Fibroblast of skin of abdomen (primary cell): ENCODE measurements at regions not wholly inside any gene's neighbourhood (a gene's known extent, or its start where the extent isn't known, plus 50 kb on each side); places are given as distances from the start of the nearest gene placed in this dataset.
"Not testable (repeated sequence)": the region's sequence is repeated elsewhere in the genome, so short reads cannot be mapped to it uniquely, and the experiment has no call there.

Experiments used
- DNase-seq: peaks from one replicate; pipeline ENCODE4 v3.0.0-alpha.2; 2013

DNA sequence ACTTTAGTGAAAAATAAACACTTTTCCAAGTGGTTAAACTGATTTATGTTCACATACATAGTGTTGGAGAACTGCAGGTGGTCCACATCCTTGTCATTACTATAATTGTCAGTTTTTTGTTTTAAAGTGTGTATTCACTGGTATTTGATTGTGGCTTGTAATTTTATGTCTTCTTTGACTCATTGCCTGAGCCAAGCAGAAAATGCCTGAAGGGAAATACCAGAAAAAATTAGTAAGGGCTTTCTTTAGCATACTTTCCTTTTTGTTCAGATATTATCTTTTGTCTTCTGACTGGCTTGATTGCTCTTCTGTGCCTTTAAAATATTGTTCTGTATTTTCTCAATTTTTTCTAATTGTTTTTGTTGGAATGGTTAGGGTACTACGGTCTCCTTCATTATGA, 981.3 kb downstream of the C4orf33 start:
- peak; percentile 13 for DNase-seq

- DNase-seq: not testable (repeated sequence)
These were observed 983.1 kb downstream of the C4orf33 start for GRCh38 chr4:130079027-130079426.

DNA sequence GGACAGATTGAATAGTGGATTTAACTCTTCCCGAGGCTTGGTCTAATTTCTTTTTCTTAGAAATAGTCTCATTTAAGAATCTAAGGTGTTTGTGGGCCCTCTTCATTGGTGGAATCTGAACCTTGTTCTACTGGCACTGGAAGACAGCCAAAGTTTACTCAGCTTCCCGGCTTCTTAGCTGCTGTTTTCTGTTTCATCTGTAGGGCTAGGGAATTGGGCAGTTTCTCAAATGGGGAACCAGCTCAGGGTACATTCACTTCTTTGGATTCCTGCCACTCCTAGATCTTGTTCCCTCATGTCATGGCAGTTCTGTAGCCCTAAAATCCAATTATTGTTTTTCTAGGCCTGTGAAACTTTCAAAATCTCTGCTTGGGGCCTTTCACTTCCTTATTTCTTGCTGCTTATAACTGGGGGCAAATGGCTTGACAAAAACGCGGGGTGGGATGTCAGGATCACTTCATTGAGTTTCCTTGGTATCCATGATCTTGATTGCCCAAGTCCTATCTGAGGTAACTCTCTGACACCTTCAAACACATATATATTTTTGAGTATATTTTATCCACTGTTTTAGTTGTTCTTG, 985.0 kb downstream of the C4orf33 start:
- no peak for DNase-seq

DNA sequence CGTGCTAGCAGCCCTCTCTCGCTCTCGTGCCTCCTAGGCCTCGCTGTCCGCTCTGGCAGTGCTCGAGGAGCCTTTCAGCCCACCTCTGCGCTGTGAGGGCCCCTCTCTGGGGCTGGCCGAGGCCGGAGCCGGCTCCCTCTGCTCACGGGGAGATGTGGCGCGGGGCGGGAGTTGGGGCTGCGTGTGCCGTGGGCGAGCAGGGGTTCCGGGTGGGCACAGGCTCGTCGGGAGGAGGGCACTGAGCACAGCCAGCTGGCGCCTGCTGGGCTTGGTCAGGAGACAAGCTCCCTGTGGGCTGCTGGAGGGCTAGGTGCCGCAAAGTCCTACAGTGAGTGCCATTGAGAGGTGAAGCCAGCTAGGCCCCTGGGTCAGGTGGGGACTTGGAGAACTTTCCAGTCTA, 994.5 kb downstream of the C4orf33 start:
- DNase-seq: no peak

DNA sequence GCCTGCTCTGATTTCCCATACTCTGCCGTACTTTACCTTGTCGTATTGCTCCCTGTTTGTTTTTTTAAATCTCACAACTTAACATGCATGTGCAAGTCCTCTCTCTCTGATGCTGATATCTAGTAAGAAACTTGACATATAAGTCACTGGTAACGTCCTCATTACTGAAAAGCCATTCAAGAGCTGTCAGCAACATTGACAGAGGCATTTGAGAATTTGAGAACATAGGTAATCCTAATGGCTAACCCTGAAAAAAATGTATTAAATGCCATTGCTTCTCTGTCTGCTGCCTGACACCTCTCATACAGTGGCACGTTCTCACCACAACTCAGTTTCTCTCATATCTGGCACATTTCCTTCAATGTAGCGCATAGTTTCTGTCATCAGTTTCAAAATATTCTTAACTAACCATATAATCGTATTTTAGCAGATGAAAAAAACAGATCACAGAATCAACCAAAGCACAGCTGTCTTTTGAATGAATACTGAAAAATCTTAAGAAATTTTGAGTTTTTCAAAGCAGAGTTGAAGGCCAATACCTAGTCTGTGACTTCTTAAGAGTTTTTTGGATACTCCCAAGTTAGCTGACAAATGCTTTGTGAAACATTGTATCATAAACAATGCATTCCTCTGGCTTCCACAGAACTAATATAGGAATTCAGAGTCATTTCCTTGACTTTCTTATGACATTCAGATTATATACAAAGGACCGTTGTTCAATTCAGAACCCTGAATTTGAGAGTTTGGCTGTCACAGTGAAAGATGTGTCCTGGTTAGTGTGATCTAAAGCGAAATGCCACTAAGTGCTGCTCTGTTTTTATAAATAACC, 996.4 kb downstream of the C4orf33 start:
- DNase-seq: no peak

DNA sequence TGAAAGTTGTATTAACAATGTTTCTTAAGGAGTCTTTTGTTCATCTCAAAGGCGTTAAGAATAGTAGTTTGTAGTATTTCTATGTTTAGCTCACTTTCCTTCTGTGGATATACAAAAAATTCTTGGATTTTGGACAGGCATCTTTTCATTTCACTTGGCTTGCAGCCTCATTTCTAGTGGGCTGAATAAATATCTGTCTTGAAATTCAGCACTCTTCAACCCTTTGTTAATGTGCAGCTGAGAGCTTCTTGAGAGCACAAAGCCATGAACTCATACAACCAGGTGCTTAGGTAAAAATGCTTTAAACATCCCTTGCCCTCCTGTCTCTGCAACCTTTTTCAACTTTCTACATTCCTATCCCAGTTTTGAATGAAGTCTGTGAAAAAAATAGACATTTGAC, 1003.2 kb downstream of the C4orf33 start:
- DNase-seq: no peak

- no peak for DNase-seq
These were observed 1014.2 kb downstream of the C4orf33 start for GRCh38 chr4:130110189-130110588.

- no peak for DNase-seq
These were observed 1014.8 kb downstream of the C4orf33 start for GRCh38 chr4:130110770-130111169.

DNA sequence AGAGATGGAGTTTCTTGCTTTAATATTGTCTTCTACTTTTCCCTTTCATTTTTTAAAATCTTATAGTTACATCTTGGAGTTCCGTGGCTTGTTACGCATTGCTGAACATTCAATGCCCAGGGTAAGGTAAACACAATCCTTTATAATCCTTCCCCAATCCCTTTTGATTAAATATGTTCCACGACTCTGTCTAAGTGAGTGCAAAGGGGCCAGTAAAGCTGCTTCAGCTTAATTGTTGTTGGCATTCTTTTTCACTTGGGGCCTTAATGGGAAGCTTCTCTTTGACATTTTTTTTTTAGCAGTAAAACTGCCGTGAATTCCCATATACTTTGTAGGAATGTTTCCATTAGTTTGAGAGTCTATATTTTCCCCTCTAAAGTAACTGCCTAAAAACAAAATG, 1028.1 kb downstream of the C4orf33 start:
- DNase-seq: no peak

GRCh38 chr4:130125467-130125866, 1029.5 kb downstream of the C4orf33 start:
- no peak for DNase-seq

DNA sequence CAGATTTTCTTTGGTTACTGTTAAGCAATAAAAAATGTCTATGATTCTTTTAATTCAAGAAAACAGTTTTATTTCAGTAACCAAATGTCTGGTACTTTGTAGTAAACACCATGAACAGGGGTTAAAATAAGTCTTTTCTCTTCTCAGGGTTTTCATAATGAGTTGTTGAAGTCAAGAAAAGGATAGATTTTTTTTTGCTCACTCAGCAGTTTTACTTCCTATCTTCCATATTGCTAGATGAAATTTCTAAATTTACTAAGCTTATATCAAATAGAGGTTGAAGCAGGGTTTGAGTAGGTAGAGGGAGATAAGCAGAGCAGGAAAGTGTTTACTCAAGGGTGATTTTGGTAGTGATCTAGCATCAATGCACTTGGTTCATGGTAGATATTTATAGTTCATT, 1031.3 kb downstream of the C4orf33 start:
- no peak for DNase-seq

GRCh38 chr4:130131536-130131935, 1035.6 kb downstream of the C4orf33 start:
- DNase-seq: no peak

DNA sequence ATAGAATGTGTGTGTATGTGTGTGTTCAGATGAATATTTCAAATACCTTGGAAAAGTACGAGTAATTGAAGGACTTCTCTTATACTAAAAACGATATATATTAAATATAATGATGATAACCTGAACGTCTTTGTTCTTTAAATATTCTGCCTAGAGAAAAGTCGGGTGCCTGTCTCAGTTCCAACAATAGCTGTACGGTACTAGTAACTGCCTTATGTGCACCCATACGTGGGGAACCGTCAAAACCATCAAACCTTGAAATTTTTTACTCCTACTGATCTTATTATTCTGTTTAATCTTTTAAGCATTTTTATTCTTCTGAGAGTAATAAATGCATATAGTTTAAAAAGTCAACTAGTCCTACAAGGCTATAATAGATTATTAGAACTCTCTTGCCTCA, 1045.7 kb downstream of the C4orf33 start:
- no peak for DNase-seq

- peak; percentile 6 for DNase-seq
These were observed 1047.7 kb downstream of the C4orf33 start for GRCh38 chr4:130143656-130144055.

DNA sequence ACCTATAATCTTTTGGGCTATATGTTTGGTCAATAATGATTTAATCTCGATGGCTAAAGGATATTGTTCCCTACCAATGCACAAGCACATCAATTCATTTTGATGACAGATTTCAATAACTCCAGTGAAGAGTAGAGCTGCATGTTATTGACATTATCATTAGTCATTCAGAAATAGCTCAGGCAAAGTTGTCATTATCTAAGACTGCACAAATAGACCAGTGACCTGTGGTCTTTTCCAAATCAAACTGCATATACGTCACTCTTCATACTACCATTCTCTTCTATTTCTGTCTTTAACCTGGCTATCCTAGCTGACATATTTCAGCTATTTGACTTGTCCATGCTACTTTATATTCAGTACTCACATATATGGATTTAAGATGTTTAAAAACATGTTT, 1050.8 kb downstream of the C4orf33 start:
- no peak for DNase-seq

DNA sequence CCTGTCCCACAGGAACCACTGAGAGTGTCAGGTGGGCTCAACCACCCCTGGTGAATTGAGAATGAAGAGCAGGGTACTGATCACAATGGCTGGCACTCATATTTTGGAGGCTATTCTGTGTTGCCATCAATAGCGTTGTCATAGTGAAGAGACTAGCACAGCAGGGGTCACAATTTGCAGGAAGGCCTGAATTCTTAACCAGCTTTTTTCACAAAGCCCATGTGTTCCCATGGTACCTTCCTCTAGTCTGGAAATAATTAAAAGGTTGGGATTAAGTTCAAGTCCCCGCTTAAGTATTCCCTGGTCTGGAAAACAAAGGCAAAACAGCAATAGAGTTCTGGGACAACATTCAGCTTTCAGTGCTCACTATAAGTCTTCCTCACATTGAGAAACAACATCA, 1051.7 kb downstream of the C4orf33 start:
- no peak for DNase-seq

- no peak for DNase-seq
These were observed 1058.9 kb downstream of the C4orf33 start for GRCh38 chr4:130154901-130155300.

DNA sequence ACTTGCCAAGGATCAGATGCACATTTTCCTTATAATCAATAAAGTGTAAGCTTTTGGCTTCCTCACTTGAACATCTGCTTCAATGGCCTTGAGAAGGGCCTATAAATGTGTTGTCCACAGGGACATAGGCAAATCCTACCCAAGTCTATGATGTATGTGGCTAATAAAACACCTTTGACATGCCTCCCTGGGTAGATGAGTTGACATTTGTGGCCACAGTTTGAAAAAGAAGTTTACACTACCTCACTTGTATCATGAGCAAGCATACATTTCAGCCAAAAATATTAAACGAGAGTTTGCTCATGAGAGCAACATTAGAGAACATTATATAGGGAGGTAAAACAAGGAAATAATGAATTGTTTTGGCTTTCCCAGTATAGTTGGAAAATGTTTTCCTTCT, 1067.7 kb downstream of the C4orf33 start:
- DNase-seq: no peak

GRCh38 chr4:130165381-130165780, 1069.4 kb downstream of the C4orf33 start:
- no peak for DNase-seq

GRCh38 chr4:130172156-130172555, 1076.2 kb downstream of the C4orf33 start:
- DNase-seq: peak; percentile 1

DNA sequence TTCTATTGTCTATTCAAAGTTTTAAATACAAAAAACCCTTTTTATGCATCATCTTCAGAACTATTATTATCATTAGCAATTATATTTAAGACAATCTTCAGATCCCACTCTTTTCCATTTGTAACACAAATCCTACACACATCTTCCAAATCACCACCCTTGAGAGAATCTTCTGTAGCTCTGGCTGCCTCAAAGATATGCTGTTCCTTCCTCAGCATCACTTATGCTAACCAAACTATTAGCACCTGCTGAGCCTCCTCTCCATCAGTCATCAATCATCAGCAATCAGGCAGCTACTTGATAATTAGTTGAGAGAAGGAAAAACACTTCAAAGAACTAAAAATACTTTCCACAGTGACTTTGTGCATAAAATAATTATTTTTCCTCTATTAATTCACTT, 1082.2 kb downstream of the C4orf33 start:
- DNase-seq: no peak

DNA sequence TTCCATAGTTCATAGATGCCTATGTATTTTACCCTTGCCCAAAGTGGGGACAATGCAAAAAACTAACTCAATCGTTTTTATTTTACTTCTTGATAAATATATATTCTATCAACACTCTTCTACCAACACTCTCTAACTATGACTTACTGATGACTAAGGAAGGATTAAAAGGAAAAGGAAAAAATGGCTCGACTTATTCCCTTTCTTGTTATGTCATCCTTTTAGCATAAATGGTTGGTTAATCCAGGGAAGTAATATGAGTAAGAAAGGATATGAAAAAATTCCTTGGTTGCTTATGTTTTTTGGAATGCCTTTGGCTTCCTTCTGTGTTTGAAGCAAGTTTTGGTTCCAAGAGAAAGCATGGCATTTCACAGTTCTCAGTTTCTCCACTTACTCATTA, 1087.1 kb downstream of the C4orf33 start:
- peak; percentile 5 for DNase-seq

DNA sequence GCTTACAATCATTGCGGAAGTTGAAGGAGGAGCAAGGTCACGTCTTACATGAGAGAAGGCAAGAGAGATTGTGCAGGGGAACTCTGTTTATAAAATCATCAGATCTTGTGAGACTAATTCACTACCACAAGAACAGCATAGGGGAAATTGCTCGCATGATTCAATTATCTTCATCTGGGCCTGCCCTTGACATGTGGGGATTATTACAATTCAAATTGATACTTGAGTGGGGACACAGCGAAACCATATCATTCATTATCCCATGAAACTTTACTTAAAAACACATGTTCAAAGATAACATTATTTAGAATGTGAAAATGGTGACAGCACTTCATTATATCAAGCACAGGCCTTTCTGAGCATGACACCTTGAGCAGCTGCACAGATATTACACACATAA, 1087.8 kb downstream of the C4orf33 start:
- DNase-seq: no peak

DNA sequence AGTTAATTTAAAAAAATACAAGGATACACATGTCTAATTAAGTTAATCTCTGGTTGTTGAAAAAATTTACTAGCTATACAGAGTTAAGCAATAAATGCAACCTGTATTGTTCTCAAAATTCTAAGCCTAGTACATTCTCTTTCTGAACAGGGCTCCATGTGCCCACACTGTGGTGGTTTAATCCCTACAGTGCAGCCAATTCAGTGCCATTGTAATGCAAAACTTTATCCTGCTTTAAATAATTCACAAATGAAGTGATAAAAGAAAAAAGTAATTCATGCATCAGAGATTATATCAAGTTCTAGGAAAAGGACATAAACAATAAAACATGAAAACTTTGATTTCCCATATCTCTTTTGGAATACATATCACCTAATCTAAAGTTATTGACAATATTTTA, 1089.2 kb downstream of the C4orf33 start:
- no peak for DNase-seq

GRCh38 chr4:130186931-130187330, 1091.0 kb downstream of the C4orf33 start:
- no peak for DNase-seq
